Hematopoietic multipotent progenitor cell treated with erythropoietin and hydrocortisone succinate and interleukin-3 and kit ligand, for 6 days (in vitro differentiated cells): ENCODE measurements at regions not wholly inside any gene's neighbourhood (a gene's known extent, or its start where the extent isn't known, plus 50 kb on each side); places are given as distances from the start of the nearest gene placed in this dataset.

Experiments
- DNase-seq: peaks from one replicate; pipeline ENCODE4 v3.0.0-alpha.2; 2015

- DNase-seq, result no peak
Observed at GRCh38 chr18:45274026-45274425, 341.2 kb upstream of the SLC14A2 start.

DNA sequence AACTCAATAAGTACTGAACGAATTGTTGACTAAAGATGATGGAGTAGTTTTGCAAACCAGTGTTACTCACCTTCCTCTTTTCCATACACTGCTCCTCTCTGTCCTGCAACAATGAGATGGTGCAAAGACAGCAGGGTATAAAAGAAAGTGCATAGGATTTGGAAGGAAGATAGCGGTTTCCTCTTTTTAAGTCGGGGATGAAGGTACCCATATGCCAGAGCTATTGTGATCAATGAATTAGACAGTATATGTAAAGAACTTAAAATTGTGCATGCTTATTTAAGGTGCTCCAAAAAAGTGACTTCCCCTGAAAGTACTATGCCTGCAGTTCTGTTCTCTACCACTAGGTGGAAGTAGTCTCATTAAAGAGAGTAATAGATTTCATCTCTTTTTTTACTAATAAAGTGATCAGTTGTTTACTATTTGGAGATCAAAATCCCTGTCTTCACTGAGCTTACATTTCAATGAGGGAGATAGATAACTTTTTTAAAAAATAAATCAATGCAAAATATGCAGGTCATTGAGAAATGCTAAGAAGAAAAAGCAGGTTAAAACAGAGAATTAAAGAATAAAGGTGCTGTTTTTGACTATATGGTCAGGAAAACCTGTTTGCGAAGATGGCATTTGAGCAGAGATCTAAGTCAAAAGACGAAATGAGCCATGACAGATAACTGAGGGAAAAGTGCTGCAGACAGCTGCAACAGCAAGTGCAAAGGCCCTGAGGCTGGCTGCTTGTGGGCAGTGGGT lies 339.7 kb upstream of the SLC14A2 start:
- peak; percentile 63 for DNase-seq

DNA sequence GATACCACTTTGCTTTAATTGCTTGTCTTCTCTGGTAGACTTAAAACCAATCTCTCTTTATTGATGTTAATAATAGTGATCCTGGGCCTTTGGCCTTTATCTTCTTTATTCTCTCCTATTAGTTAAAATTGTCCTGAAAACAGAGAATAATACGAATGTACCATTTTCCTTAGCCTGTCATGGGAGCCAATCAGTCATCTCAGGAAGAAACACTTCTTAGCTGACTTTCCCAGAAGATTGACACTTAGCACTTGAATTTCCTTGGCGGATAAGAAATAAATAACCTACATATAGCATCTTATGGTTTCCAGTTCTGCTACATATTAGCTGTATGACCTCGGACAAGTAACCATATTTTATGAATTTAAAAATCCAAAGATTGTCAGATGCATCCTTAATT lies 338.4 kb upstream of the SLC14A2 start:
- DNase-seq, result no peak

DNA sequence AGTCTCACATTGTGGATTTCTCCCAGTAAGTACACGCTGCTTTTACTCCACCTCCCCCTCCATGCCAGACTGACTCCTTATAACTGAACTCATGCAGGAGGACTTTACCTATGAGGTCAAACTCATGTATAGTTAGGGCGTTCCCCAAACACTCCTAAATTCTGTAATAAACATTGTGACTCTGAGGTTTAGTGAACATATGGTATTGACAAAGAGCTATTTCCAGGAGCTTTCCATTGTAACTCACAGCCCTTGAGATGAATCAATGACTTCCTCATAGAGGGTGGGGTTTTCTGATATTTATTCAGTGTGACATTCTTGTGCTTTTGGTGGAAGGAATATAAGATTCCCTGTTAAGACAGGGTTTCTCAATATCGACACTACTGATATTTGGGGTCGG lies 337.4 kb upstream of the SLC14A2 start:
- no peak for DNase-seq

GRCh38 chr18:45280481-45281276 lies 334.6 kb upstream of the SLC14A2 start:
- no peak for DNase-seq

- DNase-seq, result peak; percentile 62
Observed at GRCh38 chr18:45282101-45282812, 333.0 kb upstream of the SLC14A2 start.

GRCh38 chr18:45284174-45284573 lies 331.1 kb upstream of the SLC14A2 start:
- no peak for DNase-seq

- DNase-seq, result no peak
Observed at GRCh38 chr18:45284851-45285250, 330.4 kb upstream of the SLC14A2 start.

DNA sequence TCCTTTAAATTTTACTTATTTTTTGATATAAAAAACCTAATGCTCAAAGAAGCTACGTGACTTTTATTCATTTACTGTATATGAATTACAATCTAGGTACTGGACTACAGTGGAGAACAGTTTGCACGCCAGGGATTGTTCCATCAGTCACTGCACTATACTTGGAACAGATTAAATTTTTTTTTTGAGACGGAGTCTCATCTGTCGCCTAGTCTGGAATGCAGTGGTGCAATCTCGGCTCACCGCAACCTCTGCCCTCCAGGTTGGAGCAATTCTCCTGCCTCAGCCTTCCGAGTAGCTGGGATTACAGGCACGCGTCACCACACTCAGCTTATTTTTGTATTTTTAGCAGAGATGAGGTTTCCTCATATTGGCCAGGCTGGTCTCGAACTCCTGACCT lies 330.0 kb upstream of the SLC14A2 start:
- DNase-seq, result no peak

DNA sequence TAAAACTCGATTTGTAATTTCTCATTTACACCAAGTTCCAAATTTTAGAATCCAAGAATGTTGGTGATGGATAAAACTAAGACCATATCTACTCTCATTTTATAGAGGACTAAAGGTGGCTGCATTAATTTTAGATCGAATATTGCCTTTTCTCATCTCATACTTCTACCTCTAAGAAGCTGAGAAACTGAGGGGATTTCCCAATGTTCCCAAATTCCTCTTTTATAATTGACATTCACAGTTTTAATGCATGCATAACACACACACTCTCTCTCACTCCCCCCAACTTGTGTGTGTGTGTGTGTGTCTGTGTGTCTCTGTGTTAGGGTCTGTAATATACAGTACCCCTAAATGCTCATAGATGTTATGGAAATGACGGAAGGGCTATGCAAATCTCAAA lies 328.8 kb upstream of the SLC14A2 start:
- no peak for DNase-seq

DNA sequence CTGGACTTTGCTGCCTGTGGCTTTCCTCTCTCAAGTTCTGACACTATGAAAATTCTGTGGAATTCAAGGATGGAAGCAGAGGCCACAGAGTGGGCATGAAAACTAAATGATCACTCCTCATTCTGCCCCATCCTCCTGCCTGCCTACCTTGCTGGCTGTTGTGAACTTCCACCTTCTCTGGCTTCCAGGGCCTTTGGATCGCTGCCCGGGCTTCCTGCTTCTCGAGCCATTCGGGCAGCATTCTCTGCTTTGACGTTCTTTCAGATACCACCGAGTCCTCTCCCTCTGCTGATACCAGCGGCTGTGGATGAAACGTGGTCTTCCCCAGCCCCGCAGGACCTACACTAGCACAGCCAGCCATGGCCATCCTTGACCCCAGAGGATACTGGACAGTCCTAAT lies 327.7 kb upstream of the SLC14A2 start:
- DNase-seq, result no peak

- DNase-seq, result no peak
Observed at GRCh38 chr18:45290364-45290763, 324.9 kb upstream of the SLC14A2 start.

GRCh38 chr18:45291621-45292615 lies 323.4 kb upstream of the SLC14A2 start:
- peak; percentile 4 for DNase-seq

- DNase-seq, result no peak
Observed at GRCh38 chr18:45295388-45295787, 319.9 kb upstream of the SLC14A2 start.

DNA sequence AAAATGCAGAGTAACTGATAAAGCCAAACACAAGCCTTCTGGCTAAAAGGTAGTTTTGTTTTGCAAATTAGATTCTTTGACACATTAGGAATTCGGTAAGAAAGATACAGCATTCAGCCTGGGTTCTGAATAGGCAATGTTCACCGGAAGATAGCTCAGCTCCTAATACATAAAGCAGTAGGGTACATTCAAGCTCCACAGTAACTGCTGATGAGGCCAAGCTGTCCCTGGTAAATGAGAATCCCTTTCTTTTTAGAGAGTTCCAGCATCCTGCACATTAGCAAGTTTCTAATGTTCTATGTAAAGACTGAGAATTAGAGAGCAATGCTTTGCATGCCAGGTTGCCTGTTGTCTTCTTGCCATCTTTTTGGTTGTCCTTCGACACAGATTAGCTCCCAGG lies 316.3 kb upstream of the SLC14A2 start:
- no peak for DNase-seq

DNA sequence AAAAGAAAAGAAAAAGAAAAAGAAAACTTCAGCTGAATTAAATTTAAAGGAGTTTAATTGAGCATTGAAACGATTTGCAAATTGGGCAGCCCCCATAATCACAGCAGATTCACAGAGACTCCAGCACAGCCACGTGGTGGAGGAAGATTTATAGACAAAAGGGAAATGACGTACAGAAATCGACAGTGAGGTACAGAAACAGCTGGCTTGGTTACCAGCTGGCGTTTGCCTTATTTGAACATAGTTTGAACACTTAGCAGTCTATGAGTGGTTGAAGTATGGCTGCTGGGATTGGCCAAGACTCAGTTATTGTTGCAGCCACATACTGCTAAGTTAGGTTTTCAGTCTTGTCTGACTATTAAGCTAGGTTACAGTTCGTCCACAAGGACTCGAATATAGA lies 312.2 kb upstream of the SLC14A2 start:
- no peak for DNase-seq

- DNase-seq, result no peak
Observed at GRCh38 chr18:45304558-45304957, 310.7 kb upstream of the SLC14A2 start.

GRCh38 chr18:45312555-45313126 lies 302.6 kb upstream of the SLC14A2 start:
- no peak for DNase-seq

GRCh38 chr18:45316127-45316526 lies 299.1 kb upstream of the SLC14A2 start:
- no peak for DNase-seq

DNA sequence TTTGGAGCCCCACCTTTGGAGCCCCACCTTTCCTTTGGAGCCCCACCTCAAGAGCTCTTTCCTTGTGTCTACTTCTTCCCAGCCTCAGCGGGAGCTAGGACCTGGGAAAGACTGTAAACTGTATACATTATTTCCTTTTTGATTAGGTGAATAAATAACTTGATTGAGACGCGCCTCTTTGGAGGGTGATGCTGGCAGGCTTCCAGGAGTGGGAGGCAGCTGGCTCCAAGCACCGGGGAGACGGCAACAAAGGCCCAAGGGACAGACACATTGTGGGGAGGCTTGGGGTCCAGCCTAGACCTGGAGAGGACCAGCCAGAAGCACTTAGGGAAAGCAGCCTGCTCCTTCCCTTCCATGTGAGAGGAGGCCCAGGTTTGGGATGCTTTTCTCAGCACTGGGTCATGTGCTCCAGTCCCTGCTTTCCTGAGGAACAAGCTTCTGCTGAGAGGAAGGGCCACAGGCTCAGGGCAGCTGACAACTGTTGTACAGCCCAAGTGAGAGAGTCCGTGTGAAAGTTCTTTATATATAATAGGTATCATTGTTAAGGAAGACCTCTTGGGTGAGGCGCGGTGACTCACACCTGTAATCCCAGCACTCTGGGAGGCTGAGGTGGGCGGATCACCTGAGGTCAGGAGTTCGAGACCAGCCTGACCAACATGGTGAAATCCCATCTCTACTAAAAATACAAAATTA lies 297.2 kb upstream of the SLC14A2 start:
- DNase-seq, result no peak

- no peak for DNase-seq
Observed at GRCh38 chr18:45320724-45321123, 294.6 kb upstream of the SLC14A2 start.

GRCh38 chr18:45321520-45321919 lies 293.8 kb upstream of the SLC14A2 start:
- DNase-seq, result no peak
